Mesothelial cell of epicardium (in vitro differentiated cells): ENCODE measurements at regions not wholly inside any gene's neighbourhood (a gene's known extent, or its start where the extent isn't known, plus 50 kb on each side); places are given as distances from the start of the nearest gene placed in this dataset.
A peak's percentile ranks its signal among the peaks of the same experiment; 100 is the strongest.

ENCODE experiments used
- DNase-seq, 2 experiments: peaks; one replicate each; pipeline ENCODE4 v3.0.0; 2021; ENCODE audit warnings: low spot score in 2 of 2; ENCODE audit not compliant: unreplicated experiment in 2 of 2
- H3K27ac Mint-ChIP-seq: 2 replicates; pipeline ENCODE4 v1.8.0; 2021; ENCODE audit warnings: mixed read lengths
- H3K27me3 Mint-ChIP-seq: 2 replicates; pipeline ENCODE4 v1.8.0; 2021; ENCODE audit warnings: low read depth, mixed read lengths
- H3K36me3 Mint-ChIP-seq: 2 replicates; pipeline ENCODE4 v1.8.0; 2021; ENCODE audit warnings: mixed read lengths
- H3K4me1 Mint-ChIP-seq: 2 replicates; pipeline ENCODE4 v1.8.0; 2021; ENCODE audit warnings: mixed read lengths
- H3K4me3 Mint-ChIP-seq: 2 replicates; pipeline ENCODE4 v1.8.0; 2021; ENCODE audit warnings: mild to moderate bottlenecking, moderate library complexity, mixed read lengths
- H3K9me3 Mint-ChIP-seq: 2 replicates; pipeline ENCODE4 v1.8.0; 2021; ENCODE audit warnings: mixed read lengths
- CTCF ChIP-seq: fragments of 200-600 bp; sonication (generic); IDR thresholded peaks from one replicate; pipeline ENCODE4 v1.5.0; 2021; ENCODE audit warnings: antibody characterized with exemption; ENCODE audit not compliant: unreplicated experiment

GRCh38 chr3:159458010-159458409 lies 530.6 kb upstream of the IL12A start:
- peak in 1 of 2 experiments; percentile 39 for DNase-seq
- H3K4me3 Mint-ChIP-seq = peak overlapping the region; percentile 3
- peaks cover 57% of the 10 kb centered on the region for H3K4me1 Mint-ChIP-seq
- H3K27ac Mint-ChIP-seq = peak overlapping the region; percentile 94
- no peaks in the 10 kb centered on the region for H3K27me3 Mint-ChIP-seq
- H3K36me3 Mint-ChIP-seq = no peaks in the 10 kb centered on the region
- TF ChIP-seq CTCF = no peak
- H3K9me3 Mint-ChIP-seq = peaks cover 4% of the 10 kb centered on the region

GRCh38 chr3:159458982-159459381 lies 529.7 kb upstream of the IL12A start:
- peaks cover 54% of the 10 kb centered on the region for H3K4me1 Mint-ChIP-seq
- DNase-seq = no peak
- no peak overlapping the region for H3K4me3 Mint-ChIP-seq
- H3K9me3 Mint-ChIP-seq = peaks cover 4% of the 10 kb centered on the region
- no peaks in the 10 kb centered on the region for H3K36me3 Mint-ChIP-seq
- peak overlapping the region; percentile 94 for H3K27ac Mint-ChIP-seq
- H3K27me3 Mint-ChIP-seq = no peaks in the 10 kb centered on the region
- TF ChIP-seq CTCF = no peak

- H3K9me3 Mint-ChIP-seq = peaks cover 9% of the 10 kb centered on the region
- H3K27ac Mint-ChIP-seq = no peak overlapping the region
- peaks cover 3% of the 10 kb centered on the region for H3K36me3 Mint-ChIP-seq
- no peaks in the 10 kb centered on the region for H3K27me3 Mint-ChIP-seq
- H3K4me3 Mint-ChIP-seq = no peak overlapping the region
- TF ChIP-seq CTCF = no peak
- no peak for DNase-seq
- no peaks in the 10 kb centered on the region for H3K4me1 Mint-ChIP-seq
Observed at GRCh38 chr3:159472611-159473010, 516.0 kb upstream of the IL12A start.

GRCh38 chr3:159473206-159473605 lies 515.4 kb upstream of the IL12A start:
- Mint-ChIP-seq H3K4me1 (no peaks in the 10 kb centered on the region), H3K9me3 (peaks cover 10% of the 10 kb centered on the region), H3K27me3 (no peaks in the 10 kb centered on the region), H3K27ac (no peak overlapping the region), H3K36me3 (peaks cover 3% of the 10 kb centered on the region), H3K4me3 (no peak overlapping the region)
- DNase-seq = no peak
- no peak for TF ChIP-seq CTCF

GRCh38 chr3:159480046-159480445 lies 508.6 kb upstream of the IL12A start:
- Mint-ChIP-seq H3K4me3 (no peak overlapping the region), H3K27ac (no peak overlapping the region), H3K36me3 (peaks cover 3% of the 10 kb centered on the region), H3K9me3 (peaks cover 29% of the 10 kb centered on the region), H3K27me3 (no peaks in the 10 kb centered on the region), H3K4me1 (peaks cover 2% of the 10 kb centered on the region)
- TF ChIP-seq CTCF = no peak
- DNase-seq = no peak
